Neutrophil (primary cell): ENCODE measurements at regions not wholly inside any gene's neighbourhood (a gene's known extent, or its start where the extent isn't known, plus 50 kb on each side); places are given as distances from the start of the nearest gene placed in this dataset.

Experiments
- H3K27ac ChIP-seq: fragments of 200-600 bp; sonication (generic); 2 replicates; pipeline ENCODE4 v1.5.1; 2016; ENCODE audit warnings: mild to moderate bottlenecking, moderate library complexity
- H3K27me3 ChIP-seq: fragments of 200-600 bp; sonication (generic); 2 replicates; pipeline ENCODE4 v1.6.0; 2016; ENCODE audit warnings: mild to moderate bottlenecking
- H3K36me3 ChIP-seq: fragments of 200-600 bp; sonication (generic); 2 replicates; pipeline ENCODE4 v1.5.1; 2017
- H3K4me1 ChIP-seq, 2 experiments: fragments of 200-600 bp in 1 of 2; sonication (generic) in 1 of 2; 1 replicate in 1 of 2; 2 replicates in 1 of 2; pipeline versions ENCODE4 v1.5.1 to v1.6.1; 2013 to 2016; ENCODE audit warnings: low read depth in 1 of 2, low read length in 1 of 2, mild to moderate bottlenecking in 1 of 2, moderate library complexity in 1 of 2; ENCODE audit not compliant: control insufficient read depth in 1 of 2, insufficient read depth in 1 of 2
- H3K4me3 ChIP-seq, 2 experiments: fragments of 200-600 bp in 1 of 2; sonication (generic) in 1 of 2; 1 replicate in 1 of 2; 2 replicates in 1 of 2; pipeline ENCODE4 v1.5.1; 2013 to 2016; ENCODE audit warnings: low read depth in 1 of 2, low read length in 1 of 2, mild to moderate bottlenecking in 1 of 2, moderate library complexity in 1 of 2
- H3K9me3 ChIP-seq: fragments of 200-600 bp; sonication (generic); 2 replicates; pipeline ENCODE4 v1.5.1; 2016
- TF ChIP-seq, protein P1 (sequence below): fragments of 200-600 bp; sonication (generic); IDR thresholded peaks from 2 replicates; pipeline ENCODE4 v1.5.1; 2016; ENCODE audit warnings: antibody characterized with exemption

GRCh38 chr2:219782737-219783348 is 155.4 kb downstream of the SLC4A3 start:
- no peaks in the 10 kb centered on the region for H3K27me3 ChIP-seq
- H3K27ac ChIP-seq, result no peak overlapping the region
- H3K4me3 ChIP-seq, result no peak overlapping the region
- TF ChIP-seq, protein P1, sequence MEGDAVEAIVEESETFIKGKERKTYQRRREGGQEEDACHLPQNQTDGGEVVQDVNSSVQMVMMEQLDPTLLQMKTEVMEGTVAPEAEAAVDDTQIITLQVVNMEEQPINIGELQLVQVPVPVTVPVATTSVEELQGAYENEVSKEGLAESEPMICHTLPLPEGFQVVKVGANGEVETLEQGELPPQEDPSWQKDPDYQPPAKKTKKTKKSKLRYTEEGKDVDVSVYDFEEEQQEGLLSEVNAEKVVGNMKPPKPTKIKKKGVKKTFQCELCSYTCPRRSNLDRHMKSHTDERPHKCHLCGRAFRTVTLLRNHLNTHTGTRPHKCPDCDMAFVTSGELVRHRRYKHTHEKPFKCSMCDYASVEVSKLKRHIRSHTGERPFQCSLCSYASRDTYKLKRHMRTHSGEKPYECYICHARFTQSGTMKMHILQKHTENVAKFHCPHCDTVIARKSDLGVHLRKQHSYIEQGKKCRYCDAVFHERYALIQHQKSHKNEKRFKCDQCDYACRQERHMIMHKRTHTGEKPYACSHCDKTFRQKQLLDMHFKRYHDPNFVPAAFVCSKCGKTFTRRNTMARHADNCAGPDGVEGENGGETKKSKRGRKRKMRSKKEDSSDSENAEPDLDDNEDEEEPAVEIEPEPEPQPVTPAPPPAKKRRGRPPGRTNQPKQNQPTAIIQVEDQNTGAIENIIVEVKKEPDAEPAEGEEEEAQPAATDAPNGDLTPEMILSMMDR, result no peak
- H3K36me3 ChIP-seq, result no peaks in the 10 kb centered on the region
- no peaks in the 10 kb centered on the region for H3K9me3 ChIP-seq
- no peaks in the 10 kb centered on the region for H3K4me1 ChIP-seq

DNA sequence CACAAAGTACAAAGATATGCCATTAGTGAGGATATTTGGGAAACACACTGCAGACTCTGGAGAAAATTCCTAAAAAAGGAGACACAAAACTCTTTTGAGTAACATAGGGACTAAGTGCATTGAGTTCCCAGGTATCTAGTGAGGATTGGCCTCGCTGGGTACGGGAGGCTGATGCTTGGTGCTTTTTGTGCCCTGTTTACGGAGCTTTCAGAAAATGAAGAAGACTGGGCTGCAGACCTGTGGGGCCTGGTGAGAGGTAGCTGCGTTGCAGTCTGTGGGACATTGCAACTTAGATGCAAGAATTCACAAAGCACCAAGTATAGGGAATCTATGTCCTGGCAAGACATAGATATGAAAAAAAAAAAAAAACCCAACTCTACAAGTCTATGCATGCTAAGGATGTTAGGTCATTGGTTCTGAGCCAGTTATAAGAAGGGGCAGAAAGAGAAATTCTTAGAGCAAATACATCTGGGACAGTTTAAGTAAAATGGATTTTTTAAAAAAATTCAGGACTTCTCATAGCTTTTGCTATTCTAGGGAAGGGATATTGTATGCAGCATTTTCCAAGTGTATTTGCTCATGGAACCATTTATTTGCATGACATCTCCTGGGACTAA is 156.0 kb downstream of the SLC4A3 start:
- no peaks in the 10 kb centered on the region for H3K27me3 ChIP-seq
- no peaks in the 10 kb centered on the region for H3K36me3 ChIP-seq
- H3K4me1 ChIP-seq, result no peaks in the 10 kb centered on the region
- H3K4me3 ChIP-seq, result no peak overlapping the region
- H3K9me3 ChIP-seq, result no peaks in the 10 kb centered on the region
- no peak overlapping the region for H3K27ac ChIP-seq
- TF ChIP-seq, protein P1, result no peak

GRCh38 chr2:219784178-219784577 is 156.7 kb downstream of the SLC4A3 start:
- H3K27me3 ChIP-seq, result no peaks in the 10 kb centered on the region
- H3K4me1 ChIP-seq, result no peaks in the 10 kb centered on the region
- no peaks in the 10 kb centered on the region for H3K36me3 ChIP-seq
- H3K4me3 ChIP-seq, result no peak overlapping the region
- no peak overlapping the region for H3K27ac ChIP-seq
- no peaks in the 10 kb centered on the region for H3K9me3 ChIP-seq
- TF ChIP-seq, protein P1, result no peak

- Histone ChIP-seq H3K4me3 (no peak overlapping the region), H3K4me1 (no peaks in the 10 kb centered on the region), H3K27ac (no peak overlapping the region), H3K36me3 (no peaks in the 10 kb centered on the region), H3K27me3 (no peaks in the 10 kb centered on the region), H3K9me3 (no peaks in the 10 kb centered on the region)
- TF ChIP-seq, protein P1, result no peak
Observed at GRCh38 chr2:219789476-219789875, 162.0 kb downstream of the SLC4A3 start.

DNA sequence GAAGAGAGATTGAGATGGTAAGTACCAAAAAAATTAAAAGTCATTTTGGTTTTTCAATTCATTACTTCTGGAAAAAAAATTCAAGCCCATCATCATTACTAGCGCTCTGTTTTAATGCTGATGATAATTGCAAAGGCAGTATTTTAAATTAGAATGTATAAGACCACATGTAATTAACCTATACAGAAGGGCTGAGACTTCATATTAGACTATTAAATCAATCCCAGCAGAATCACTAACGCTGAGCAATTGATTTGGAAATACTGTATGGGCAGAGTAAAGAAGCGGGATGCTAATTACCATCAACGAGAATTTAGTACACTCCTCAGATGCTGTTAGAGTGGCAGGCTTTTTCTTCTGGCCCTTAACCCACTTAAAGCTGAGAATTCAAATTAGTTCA is 165.0 kb downstream of the SLC4A3 start:
- TF ChIP-seq, protein P1, result no peak
- H3K36me3 ChIP-seq, result no peaks in the 10 kb centered on the region
- no peak overlapping the region for H3K4me3 ChIP-seq
- H3K9me3 ChIP-seq, result no peaks in the 10 kb centered on the region
- no peak overlapping the region for H3K27ac ChIP-seq
- no peaks in the 10 kb centered on the region for H3K4me1 ChIP-seq
- H3K27me3 ChIP-seq, result no peaks in the 10 kb centered on the region
